ENCODE measurements at regions not wholly inside any gene's neighbourhood (a gene's known extent, or its start where the extent isn't known, plus 50 kb on each side); places are given as distances from the start of the nearest gene placed in this dataset.

GRCh38 chr7:67553378-67553777, 556.7 kb downstream of the TYW1 start:
- H4K20me1 ChIP-seq (replicated peaks; ENCODE audit: insufficient read depth), result no peaks in the 10 kb centered on the region
- Mint-ChIP-seq H3K27me3 (ENCODE audit: insufficient read depth, low read depth, poor library complexity) (peaks cover 3% of the 10 kb centered on the region), H3K36me3 (ENCODE audit: low read depth) (peaks cover 29% of the 10 kb centered on the region; the same call in 2 of the 3 replicates), H3K9me3 (peaks cover 95% of the 10 kb centered on the region), H3K4me1 (no peaks in the 10 kb centered on the region), H3K4me3 (no peak overlapping the region), H3K27ac (no peak overlapping the region)
- H3K4me3 ChIP-seq, result no peak overlapping the region
- DNase-seq (ENCODE audit: low spot score), result no peak
- no peaks in the 10 kb centered on the region for H3F3A ChIP-seq (replicated peaks; ENCODE audit: low read depth)
- H3K36me3 ChIP-seq (ENCODE audit: insufficient read depth), result no peaks in the 10 kb centered on the region
- H3K9me2 ChIP-seq (ENCODE audit: insufficient read depth), result no peaks in the 10 kb centered on the region
- H3K27me3 ChIP-seq (ENCODE audit: insufficient read depth), result no peaks in the 10 kb centered on the region
- H3K4me1 ChIP-seq (ENCODE audit: insufficient read depth), result no peaks in the 10 kb centered on the region
- no peak overlapping the region for H2AFZ ChIP-seq
- no peak for TF ChIP-seq ETS1 (IDR thresholded peaks at IDR 0.05)
- no peak for TF ChIP-seq ZNF462 (CRISPR knock-in tag; IDR thresholded peaks at IDR 0.05)
- TF ChIP-seq STAT1 (IDR thresholded peaks at IDR 0.05; ENCODE audit: unreplicated experiment), result no peak
- TF ChIP-seq CTCF (conservative IDR thresholded peaks at IDR 0.05; ENCODE audit: low read depth in 2 of 2), result no peak
- TF ChIP-seq EZH2phosphoT487 (IDR thresholded peaks at IDR 0.05; ENCODE audit: unreplicated experiment), result no peak
- TF ChIP-seq ZNF331 (CRISPR knock-in tag; IDR thresholded peaks at IDR 0.05; ENCODE audit: low read depth), result no peak
- no peak for TF ChIP-seq EZH2 (IDR thresholded peaks at IDR 0.05; ENCODE audit: low read depth, unreplicated experiment)
- no peak for TF ChIP-seq REST (IDR thresholded peaks at IDR 0.05; ENCODE audit: unreplicated experiment)
- TF ChIP-seq ZNF114 (CRISPR knock-in tag; IDR thresholded peaks at IDR 0.05), result no peak
- no peak for TF ChIP-seq CREB1 (CRISPR knock-in tag; IDR thresholded peaks at IDR 0.05; ENCODE audit: low read depth)
- no peak for TF ChIP-seq POLR2AphosphoS5 (IDR thresholded peaks at IDR 0.05; ENCODE audit: low read depth)
- TF ChIP-seq JUNB (IDR thresholded peaks at IDR 0.05; ENCODE audit: unreplicated experiment), result no peak
- TF ChIP-seq NANOG (IDR thresholded peaks at IDR 0.05; ENCODE audit: borderline replicate concordance), result no peak
- no peak for ATAC-seq
- H3K27ac ChIP-seq (ENCODE audit: low read depth), result no peak overlapping the region
- no peak overlapping the region for H3K4me2 ChIP-seq
- H3K79me2 ChIP-seq (replicated peaks; ENCODE audit: insufficient read depth), result no peaks in the 10 kb centered on the region
